HG02610 (cell line): ENCODE measurements at regions not wholly inside any gene's neighbourhood (a gene's known extent, or its start where the extent isn't known, plus 50 kb on each side); places are given as distances from the start of the nearest gene placed in this dataset.
"Not testable (repeated sequence)": the region's sequence is repeated elsewhere in the genome, so short reads cannot be mapped to it uniquely, and the experiment has no call there.

Experiments used
- ATAC-seq: cut with Tn5 transposase; IDR thresholded peaks from one replicate; pipeline ENCODE4 v1.9.1; 2021; ENCODE audit warnings: mild to moderate bottlenecking, moderate library complexity; ENCODE audit not compliant: unreplicated experiment

- ATAC-seq = no peak
Measured at GRCh38 chr11:119586181-119586580, 142.8 kb downstream of the NECTIN1 start.

- no peak for ATAC-seq
Measured at GRCh38 chr11:119585043-119585781, 143.8 kb downstream of the NECTIN1 start.

DNA sequence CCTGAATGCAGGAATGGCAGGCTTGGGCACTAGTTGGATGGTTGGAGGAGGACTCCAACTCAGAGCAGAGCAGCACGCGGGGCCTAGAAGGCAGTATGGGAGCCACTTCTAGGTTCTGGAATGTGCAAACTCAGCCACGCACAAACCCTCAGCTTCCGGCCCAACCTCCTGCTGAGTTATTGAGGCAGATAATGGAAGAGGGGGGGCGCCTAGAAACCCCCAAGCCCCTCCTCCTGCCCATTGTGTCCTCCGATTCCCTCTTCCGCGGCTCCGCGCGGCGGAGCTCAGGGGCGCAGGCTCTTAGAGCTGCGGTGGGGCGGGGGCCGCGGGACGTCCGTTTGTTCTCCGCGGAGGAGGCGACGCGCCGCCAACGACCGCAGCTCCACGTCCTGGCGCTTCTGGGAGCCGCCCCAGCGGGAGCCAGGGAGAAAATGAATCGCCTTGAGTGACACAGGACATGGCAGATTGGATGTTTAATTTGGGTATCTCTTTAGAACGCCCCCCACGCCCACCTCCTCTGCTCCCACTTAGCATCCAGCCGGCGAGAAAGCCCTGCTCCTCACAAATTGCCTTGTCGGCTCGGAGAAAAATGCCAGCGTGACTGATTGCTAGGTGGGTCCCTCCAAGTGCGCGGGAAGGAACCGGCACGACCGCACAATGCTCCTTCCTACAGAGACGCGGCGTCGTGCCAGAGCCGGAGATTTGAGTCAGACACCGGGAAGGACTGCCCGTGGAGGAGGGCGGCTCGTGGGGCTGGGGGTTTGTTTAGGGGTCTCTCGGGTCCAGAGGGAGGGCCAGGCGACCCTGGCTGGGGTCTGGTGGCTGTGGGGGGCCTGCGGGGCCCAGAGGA lies 144.6 kb downstream of the NECTIN1 start:
- no peak for ATAC-seq

DNA sequence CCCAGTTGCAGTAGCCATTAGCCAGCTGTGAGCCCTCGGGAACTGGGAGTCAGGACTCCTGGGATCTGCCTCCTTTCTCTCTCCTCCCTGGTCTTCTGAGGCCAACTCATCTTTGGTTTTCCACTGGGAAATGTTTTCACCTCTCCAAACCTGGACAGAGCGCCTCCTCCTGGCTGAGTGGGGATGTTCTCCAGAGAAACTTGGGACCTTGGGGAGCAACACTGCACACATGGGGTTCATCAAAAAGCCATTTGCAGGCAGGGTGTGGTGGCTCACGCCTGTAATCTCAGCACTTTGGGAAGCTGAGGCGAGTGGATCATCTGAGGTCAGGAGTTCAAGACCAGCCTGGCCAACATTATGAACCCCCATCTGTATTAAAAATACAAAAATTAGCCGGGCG lies 145.4 kb downstream of the NECTIN1 start:
- no peak for ATAC-seq

- ATAC-seq = not testable (repeated sequence)
Measured at GRCh38 chr11:119581396-119581795, 147.6 kb downstream of the NECTIN1 start.

DNA sequence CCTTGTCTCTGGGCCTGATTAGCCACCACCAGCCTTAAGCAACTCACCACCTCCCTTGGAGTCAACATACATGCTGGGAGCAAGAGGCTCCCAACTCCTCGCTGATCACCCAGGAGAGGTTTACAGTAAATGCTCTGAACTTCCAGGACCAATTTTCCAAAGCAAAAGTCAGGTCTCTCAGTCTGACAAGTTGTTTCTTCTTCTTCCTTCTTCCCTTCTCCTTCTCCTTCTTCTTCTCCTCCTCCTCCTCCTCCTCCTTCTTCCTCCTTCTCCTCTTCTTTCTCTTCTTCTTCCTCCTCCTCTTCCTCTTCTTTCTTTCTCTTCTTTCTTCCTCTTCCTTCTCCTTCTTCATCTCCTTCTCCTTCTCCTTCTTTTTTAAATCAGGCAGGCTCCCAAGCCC lies 148.2 kb downstream of the NECTIN1 start:
- no peak for ATAC-seq

- ATAC-seq = no peak
Measured at GRCh38 chr11:119580081-119580480, 148.9 kb downstream of the NECTIN1 start.

DNA sequence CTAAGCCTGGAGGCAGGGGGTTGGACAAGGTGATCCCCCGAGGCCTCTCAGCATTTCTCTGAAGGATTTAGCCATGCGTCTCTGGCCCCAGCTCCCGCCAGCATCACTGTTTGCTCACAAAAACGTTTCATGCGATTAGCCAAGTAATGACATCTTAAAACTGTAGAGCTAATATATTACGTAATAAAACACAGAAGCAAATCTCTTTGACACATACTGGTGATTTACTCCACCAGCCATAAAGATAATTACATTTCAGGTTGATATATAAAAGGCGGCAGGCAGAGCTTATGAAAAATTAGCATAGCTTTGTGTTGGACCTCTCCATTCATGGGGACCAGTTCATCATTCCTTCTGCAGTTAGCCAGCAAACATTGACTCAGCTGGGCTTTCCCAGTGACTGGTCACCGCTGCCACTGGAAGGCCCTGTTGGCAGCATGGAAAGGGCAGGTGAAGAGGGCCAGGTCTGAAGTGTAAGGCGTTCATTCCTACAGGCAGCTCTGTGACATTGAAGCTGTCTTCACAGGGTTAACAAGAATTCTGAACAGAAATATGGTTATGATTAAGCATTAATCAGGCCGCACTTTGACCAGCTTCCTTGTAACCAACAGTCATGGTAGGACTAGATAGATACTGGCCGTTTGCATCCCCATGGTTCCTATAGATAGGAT lies 150.3 kb downstream of the NECTIN1 start:
- ATAC-seq = no peak

DNA sequence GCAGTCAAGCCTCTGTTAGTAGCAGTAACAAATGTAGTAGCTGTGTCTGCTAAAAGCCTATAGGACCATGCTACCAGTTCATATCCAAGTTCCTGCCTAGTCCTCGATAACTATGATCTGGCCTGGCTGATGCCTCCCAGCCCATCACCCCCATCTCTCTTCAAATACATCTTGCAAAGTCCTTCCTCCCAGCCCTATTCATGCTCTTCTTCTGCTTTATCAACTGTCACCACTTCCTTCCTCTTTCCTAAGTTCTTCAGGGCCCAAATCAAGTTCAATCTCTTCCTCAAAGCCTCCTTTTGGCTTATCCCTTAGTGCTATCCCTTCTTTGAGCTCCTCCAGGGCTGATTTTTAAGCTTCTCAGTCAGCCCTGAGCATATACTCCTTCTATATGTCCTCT lies 150.9 kb upstream of the THY1 start:
- no peak for ATAC-seq

- no peak for ATAC-seq
Measured at GRCh38 chr11:119572481-119573424, 149.8 kb upstream of the THY1 start.

- no peak for ATAC-seq
Measured at GRCh38 chr11:119571311-119571710, 148.3 kb upstream of the THY1 start.

GRCh38 chr11:119567688-119568582 lies 145.0 kb upstream of the THY1 start:
- ATAC-seq = no peak

DNA sequence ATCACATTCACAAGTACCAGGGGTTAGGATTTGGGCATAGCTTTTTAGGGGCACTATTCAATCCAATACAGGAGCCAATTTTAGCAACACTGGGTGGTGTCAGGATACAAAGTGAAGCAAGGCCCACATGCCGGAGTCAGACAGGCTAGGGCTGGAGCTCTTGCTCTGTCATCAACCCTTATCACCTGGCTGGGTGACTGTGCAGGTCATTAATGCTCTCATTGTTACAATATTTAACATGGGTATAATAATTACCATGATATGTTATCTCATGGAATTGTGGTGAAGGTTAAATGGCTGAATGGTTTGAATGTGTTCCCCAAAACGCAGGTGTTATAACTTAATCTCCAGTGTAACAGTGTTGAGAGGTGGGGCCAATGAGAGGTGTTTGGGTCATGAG lies 143.3 kb upstream of the THY1 start:
- no peak for ATAC-seq

DNA sequence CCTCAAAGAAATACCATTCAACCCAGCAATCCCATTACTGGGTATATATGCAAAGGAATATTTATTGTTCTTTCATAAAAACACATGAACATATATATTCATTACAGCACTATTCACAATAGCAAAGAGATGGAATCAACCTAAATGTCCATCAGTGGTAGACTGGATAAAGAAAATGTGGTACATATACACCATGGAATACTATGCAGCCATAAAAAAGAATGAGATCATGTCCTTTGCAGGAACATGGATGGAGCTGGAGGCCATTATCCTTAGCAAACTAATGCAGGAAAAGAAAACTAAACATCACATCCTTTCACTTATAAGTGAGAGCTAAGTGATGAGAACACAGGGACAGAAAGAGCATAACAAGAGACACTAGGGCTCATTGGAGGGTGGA lies 142.7 kb upstream of the THY1 start:
- not testable (repeated sequence) for ATAC-seq

GRCh38 chr11:119560961-119561360 lies 138.0 kb upstream of the THY1 start:
- ATAC-seq = no peak

- no peak for ATAC-seq
Measured at GRCh38 chr11:119560291-119560690, 137.3 kb upstream of the THY1 start.

GRCh38 chr11:119552106-119552485 lies 129.1 kb upstream of the THY1 start:
- ATAC-seq = no peak

DNA sequence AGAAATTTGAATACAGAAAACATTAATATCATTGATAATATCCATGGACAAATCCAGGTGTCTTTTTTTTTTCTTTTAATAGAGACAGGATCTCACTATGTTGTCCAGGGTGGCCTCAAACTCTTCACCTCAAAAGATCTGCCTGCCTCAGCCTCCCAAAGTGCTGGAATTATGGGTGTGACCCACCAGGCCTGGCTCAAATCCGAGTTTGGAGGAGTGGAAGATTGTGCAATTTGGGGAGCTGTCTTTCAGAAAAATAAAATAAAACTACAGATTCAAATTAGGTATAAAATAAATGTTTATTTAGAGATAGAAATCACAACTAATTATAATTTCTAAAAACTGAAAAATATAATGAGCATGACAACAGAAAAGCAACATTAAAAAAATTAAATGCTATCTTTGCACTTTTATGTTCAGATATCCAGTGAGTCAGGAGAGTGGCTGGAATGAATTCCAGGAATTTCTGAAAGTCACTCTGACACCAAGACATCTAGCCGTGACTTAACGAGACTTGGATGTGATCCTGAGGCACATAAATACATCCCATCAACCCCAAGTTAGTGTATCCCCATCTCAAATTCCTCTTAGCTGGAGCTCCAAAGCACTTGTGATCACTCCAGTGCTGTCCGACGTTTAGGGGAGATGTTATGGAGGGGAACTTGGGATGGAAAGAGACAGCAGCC lies 128.6 kb upstream of the THY1 start:
- ATAC-seq = no peak
